ENCODE measurements at regions not wholly inside any gene's neighbourhood (a gene's known extent, or its start where the extent isn't known, plus 50 kb on each side); places are given as distances from the start of the nearest gene placed in this dataset.

GRCh38 chr9:88813638-88814209 is 177.5 kb upstream of the S1PR3 start:
- TF ChIP-seq CTCF (IDR thresholded peaks at IDR 0.05; ENCODE audit: low read depth, low read length) = no peak
- no peak overlapping the region for H3K4me3 ChIP-seq (ENCODE audit: low read depth, low read length)

GRCh38 chr9:88814577-88814976 is 176.7 kb upstream of the S1PR3 start:
- TF ChIP-seq CTCF (IDR thresholded peaks at IDR 0.05; ENCODE audit: low read depth, low read length) = no peak
- no peak overlapping the region for H3K4me3 ChIP-seq (ENCODE audit: low read depth, low read length)

- TF ChIP-seq CTCF (IDR thresholded peaks at IDR 0.05; ENCODE audit: low read depth, low read length) = no peak
- no peak overlapping the region for H3K4me3 ChIP-seq (ENCODE audit: low read depth, low read length)
These were observed 175.1 kb upstream of the S1PR3 start for GRCh38 chr9:88816141-88816540.

GRCh38 chr9:88816591-88816990 is 174.7 kb upstream of the S1PR3 start:
- H3K4me3 ChIP-seq (ENCODE audit: low read depth, low read length) = no peak overlapping the region
- TF ChIP-seq CTCF (IDR thresholded peaks at IDR 0.05; ENCODE audit: low read depth, low read length) = no peak

- TF ChIP-seq CTCF (IDR thresholded peaks at IDR 0.05; ENCODE audit: low read depth, low read length) = no peak
- H3K4me3 ChIP-seq (ENCODE audit: low read depth, low read length) = no peak overlapping the region
These were observed 173.6 kb upstream of the S1PR3 start for GRCh38 chr9:88817628-88818027.

GRCh38 chr9:88818495-88819201 is 172.6 kb upstream of the S1PR3 start:
- no peak overlapping the region for H3K4me3 ChIP-seq (ENCODE audit: low read depth, low read length)
- TF ChIP-seq CTCF (IDR thresholded peaks at IDR 0.05; ENCODE audit: low read depth, low read length) = no peak

GRCh38 chr9:88819476-88819875 is 171.8 kb upstream of the S1PR3 start:
- no peak for TF ChIP-seq CTCF (IDR thresholded peaks at IDR 0.05; ENCODE audit: low read depth, low read length)
- no peak overlapping the region for H3K4me3 ChIP-seq (ENCODE audit: low read depth, low read length)

Measured in WI38 (cell line).